HG03575 (cell line): ENCODE measurements at regions not wholly inside any gene's neighbourhood (a gene's known extent, or its start where the extent isn't known, plus 50 kb on each side); places are given as distances from the start of the nearest gene placed in this dataset.

ENCODE experiments used
- ATAC-seq: cut with Tn5 transposase; IDR thresholded peaks from one replicate; pipeline ENCODE4 v1.9.1; 2021; ENCODE audit not compliant: unreplicated experiment, insufficient number of reproducible peaks, low FRiP score; ENCODE audit errors: extremely low read depth

- ATAC-seq, result no peak
Measured at GRCh38 chr2:21693081-21693480, 569.3 kb downstream of the TDRD15 start.

DNA sequence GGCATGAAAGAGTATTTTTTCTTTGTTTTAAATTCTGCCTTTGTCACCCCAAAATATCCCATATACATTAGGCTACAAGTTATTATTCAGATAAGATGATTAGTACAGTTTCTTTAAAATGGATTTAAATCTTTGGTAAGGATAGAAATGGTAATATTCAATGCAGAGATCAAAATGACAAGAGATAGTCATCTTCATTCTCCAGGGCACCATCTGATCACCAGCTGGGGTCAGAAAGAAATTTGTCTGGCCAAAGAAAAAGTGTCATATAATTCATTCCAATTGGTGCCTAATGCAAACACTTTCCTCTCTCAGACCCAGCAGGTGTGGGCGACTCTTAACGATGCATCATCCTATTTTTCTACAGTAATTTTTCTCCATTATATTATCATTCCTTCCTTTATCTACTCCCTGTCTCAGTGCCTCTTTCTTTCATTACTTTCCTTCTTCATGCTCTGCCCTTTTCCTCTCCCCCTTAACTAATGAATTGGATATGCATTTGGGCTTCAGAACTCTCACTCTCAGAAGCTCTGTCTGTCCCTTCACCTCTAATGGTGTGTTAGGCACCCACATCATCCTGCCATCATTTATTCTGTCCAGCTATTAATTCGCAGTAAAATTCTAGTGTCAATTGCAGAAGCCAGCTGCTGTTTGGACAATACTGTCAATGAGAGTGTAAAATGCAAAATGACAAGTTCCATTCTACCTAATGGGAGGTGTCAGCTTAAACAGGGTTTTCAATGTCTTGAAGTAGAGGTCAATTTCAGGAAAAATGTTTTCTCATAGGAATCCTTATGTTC lies 570.5 kb downstream of the TDRD15 start:
- ATAC-seq, result no peak

DNA sequence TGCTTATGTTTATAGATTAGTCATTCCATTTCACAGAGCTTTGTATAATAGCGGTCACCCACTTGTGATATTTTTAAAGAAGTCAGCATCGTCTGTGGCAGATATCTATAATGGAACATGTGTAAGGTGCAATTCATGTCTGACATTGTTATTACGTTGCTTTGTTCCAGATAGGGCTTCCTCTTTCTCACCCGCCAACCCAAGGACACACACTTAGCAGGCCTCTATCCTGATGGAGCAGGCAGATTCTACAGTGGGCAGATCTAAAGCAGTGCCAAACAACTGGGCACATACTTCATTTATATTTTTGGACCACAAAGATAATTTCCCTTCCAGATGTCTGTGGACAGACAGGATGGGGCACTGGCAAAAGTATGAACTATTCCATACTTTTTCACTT lies 573.1 kb downstream of the TDRD15 start:
- no peak for ATAC-seq

- ATAC-seq, result no peak
Measured at GRCh38 chr2:21700644-21701043, 576.9 kb downstream of the TDRD15 start.

GRCh38 chr2:21710031-21710430 lies 586.3 kb downstream of the TDRD15 start:
- no peak for ATAC-seq

DNA sequence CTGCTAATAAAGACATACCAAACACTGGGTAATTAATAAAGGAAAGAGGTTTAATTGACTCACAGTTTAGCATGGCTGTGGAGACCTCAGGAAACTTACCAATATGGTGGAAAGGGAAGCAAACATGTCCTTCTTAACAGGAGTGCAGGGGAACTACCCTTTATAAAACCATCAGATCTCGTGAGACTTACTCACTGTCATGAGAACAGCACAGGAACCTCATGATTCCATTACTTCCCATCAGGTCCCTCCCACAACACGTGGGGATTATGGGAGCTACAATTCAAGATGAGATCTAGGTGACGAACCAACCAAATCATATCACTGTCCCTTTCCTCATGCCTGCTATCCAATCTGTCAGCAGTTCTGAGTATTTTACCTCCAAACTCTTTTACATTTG lies 586.7 kb downstream of the TDRD15 start:
- ATAC-seq, result no peak

- no peak for ATAC-seq
Measured at GRCh38 chr2:21715887-21716286, 592.1 kb downstream of the TDRD15 start.

GRCh38 chr2:21727101-21727500 lies 603.3 kb downstream of the TDRD15 start:
- no peak for ATAC-seq

GRCh38 chr2:21728133-21728532 lies 604.4 kb downstream of the TDRD15 start:
- no peak for ATAC-seq

DNA sequence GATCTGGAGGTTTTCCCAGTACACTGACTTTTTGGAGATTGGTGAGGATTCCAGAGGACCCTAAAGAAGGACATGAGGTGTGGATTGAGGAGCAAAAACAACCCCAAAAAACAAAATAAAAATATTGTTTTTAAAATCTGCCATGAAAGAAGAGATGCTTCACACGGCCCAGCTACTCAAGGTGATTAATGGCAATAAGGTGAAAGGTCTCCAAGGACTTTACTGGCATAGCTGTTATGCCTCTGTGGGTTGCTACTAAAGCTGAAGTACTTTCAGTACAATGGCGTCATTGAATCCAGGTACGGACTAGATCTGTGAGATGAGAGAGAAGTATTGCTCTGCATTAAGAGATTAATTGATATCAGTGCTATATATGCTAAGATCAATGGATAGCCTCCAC lies 606.4 kb downstream of the TDRD15 start:
- no peak for ATAC-seq

DNA sequence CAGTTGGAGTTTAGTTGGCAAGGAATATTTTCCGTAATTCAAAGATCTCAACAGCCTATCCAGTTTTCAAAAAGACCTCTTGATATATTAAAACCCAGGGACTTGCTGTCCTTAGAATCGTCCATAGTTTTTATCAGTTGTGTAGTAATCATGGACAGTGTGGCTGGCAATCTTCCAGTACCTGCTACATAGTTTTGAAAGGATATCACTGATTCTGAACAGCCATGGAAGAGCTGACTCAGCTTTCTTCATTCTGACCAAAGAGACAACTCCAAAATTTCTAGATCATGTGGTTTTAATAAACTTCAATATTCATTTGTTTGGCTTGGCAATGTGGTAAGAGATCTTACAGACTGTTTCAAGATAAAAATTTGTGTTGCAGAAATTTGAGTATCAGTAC lies 616.7 kb downstream of the TDRD15 start:
- no peak for ATAC-seq

DNA sequence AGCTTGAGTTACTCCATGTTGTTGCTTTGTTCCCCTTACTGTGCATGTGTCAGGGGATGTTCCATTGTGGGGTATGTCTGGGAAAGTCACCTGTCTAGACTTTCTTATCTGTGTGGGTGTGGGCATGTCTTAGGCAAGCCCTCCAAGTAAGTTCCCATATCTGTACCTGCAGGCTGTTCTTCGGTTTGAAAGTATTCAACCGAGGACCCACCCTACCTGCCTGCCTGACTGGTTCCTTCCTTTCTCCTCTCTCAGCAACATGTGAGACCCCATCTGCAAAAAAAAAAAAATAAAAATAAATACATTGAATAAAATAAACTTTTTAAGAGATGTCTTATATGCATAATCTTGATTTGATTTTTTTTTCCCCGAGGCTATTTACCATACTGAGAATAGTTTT lies 622.7 kb downstream of the TDRD15 start:
- no peak for ATAC-seq

- ATAC-seq, result no peak
Measured at GRCh38 chr2:21748501-21748900, 624.7 kb downstream of the TDRD15 start.

DNA sequence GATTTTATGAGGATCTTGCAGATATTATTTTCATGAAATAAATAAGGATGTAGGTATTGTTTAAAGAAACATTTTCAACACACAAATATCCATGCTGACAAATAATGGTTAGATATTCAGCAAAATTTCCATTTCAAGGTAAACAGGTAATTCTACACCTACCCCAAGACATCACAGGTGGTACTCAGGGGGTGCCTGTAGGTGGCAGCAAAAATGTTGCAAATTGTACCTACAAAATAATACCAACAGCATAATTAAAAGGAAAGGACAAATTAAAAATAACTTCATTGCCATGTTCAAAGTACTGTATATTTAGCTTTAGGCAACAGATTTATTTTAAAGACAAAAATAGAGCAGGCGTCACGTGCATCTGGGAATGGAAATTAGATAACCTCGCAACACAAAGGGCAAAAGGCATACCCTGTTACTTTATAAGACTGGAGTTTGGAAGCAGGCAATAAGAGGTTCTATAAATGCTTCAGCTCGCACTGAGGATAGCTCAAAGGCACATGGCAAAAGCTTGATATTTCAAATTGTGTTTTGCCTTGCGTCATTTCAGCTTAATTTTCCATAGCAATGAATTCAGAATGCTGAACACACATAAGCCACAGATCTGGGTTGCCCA lies 630.5 kb downstream of the TDRD15 start:
- no peak for ATAC-seq

DNA sequence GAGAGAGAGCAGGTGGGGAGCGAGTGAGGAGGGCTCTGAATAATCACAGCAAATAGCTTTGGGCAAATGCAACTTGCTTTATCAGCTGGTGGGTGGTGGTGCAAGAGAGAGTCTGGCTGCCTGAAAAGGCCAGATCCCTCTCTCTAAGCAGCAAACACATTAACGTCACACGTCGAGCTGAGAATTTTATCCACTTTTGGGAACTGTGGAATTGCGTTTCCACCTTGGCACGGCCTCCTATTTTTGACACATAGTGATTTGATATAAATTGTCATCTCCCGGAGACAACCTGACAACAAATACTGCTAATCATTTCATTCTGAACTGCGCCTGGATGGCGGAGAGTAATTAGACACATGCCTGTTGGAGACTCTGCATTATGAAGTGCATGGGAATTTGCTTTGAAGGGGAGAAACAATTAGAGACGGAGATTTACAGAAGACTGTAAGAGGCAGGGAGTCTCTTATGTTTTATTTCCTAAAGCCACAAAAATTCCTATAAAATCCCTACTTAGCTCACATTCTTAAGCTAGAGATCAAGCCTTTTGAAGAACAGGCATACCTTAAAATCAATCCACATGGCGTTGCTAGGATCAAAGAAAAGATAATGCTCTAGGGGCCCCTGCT lies 634.1 kb downstream of the TDRD15 start:
- no peak for ATAC-seq

GRCh38 chr2:21759819-21760218 lies 636.1 kb downstream of the TDRD15 start:
- no peak for ATAC-seq

- ATAC-seq, result no peak
Measured at GRCh38 chr2:21761361-21761760, 637.6 kb downstream of the TDRD15 start.

- ATAC-seq, result no peak
Measured at GRCh38 chr2:21763501-21763900, 639.7 kb downstream of the TDRD15 start.

- no peak for ATAC-seq
Measured at GRCh38 chr2:21770787-21771186, 647.0 kb downstream of the TDRD15 start.

- ATAC-seq, result no peak
Measured at GRCh38 chr2:21772624-21773023, 648.9 kb downstream of the TDRD15 start.
